Ishikawa (cell line): ENCODE measurements at regions not wholly inside any gene's neighbourhood (a gene's known extent, or its start where the extent isn't known, plus 50 kb on each side); places are given as distances from the start of the nearest gene placed in this dataset.

Source experiments
- RAD21 ChIP-seq: IDR thresholded peaks from 2 replicates; pipeline ENCODE4 v1.6.1; 2012; ENCODE audit warnings: low read depth
- REST ChIP-seq: IDR thresholded peaks from 2 replicates; pipeline ENCODE4 v1.6.1; 2012; ENCODE audit warnings: low read depth, mild to moderate bottlenecking
- ZBTB7A ChIP-seq: IDR thresholded peaks from 2 replicates; pipeline ENCODE4 v1.6.1; 2012; ENCODE audit warnings: low read depth

GRCh38 chr9:104326912-104327311 lies 177.2 kb upstream of the OR13F1 start:
- TF ChIP-seq REST, result no peak
- no peak for TF ChIP-seq RAD21
- TF ChIP-seq ZBTB7A, result no peak
